IPS DF 6.9 (cell line): ENCODE measurements at regions not wholly inside any gene's neighbourhood (a gene's known extent, or its start where the extent isn't known, plus 50 kb on each side); places are given as distances from the start of the nearest gene placed in this dataset.

Source experiments
- DNase-seq: peaks from one replicate; pipeline ENCODE4 v3.0.0-alpha.2; 2013; ENCODE audit warnings: low read depth, low spot score
- H3K27ac ChIP-seq: one replicate; pipeline ENCODE4 v1.5.1; 2013; ENCODE audit warnings: low read length, control low read depth
- H3K27me3 ChIP-seq: 2 replicates; pipeline ENCODE4 v1.6.1; 2013; ENCODE audit warnings: mild to moderate bottlenecking, low read length; ENCODE audit not compliant: control insufficient read depth, insufficient read depth
- H3K36me3 ChIP-seq: 2 replicates; pipeline ENCODE4 v1.6.1; 2013; ENCODE audit warnings: low read length; ENCODE audit not compliant: control insufficient read depth, insufficient read depth
- H3K4me1 ChIP-seq: 2 replicates; pipeline ENCODE4 v1.6.1; 2013; ENCODE audit warnings: low read length; ENCODE audit not compliant: control insufficient read depth, insufficient read depth
- H3K4me3 ChIP-seq: 2 replicates; pipeline ENCODE4 v1.5.1; 2013; ENCODE audit warnings: mild to moderate bottlenecking, low read length
- H3K9me3 ChIP-seq: 2 replicates; pipeline ENCODE4 v1.6.1; 2013; ENCODE audit warnings: low read length, inconsistent platforms; ENCODE audit not compliant: control insufficient read depth, insufficient read depth
- WGBS: extraction: QIAGEN DNeasy Blood & Tissue Kit; methylation state at CpG from one replicate; pipeline ENCODE4 v1.1.7; 2013; ENCODE audit warnings: mixed read lengths, missing lambda C conversion rate; ENCODE audit not compliant: insufficient read length, insufficient coverage; 5-methylcytosine and 5-hydroxymethylcytosine counted together

GRCh38 chr11:79678780-79679452, 238.1 kb upstream of the TENM4 start:
- no peak overlapping the region for H3K4me3 ChIP-seq
- no peaks in the 10 kb centered on the region for H3K27me3 ChIP-seq
- H3K27ac ChIP-seq, result no peak overlapping the region
- WGBS, result no CpG with 5 or more reads among the region's 5 CpGs
- peaks cover 2% of the 10 kb centered on the region; the same call in 1 of the 2 replicates for H3K4me1 ChIP-seq
- no peaks in the 10 kb centered on the region for H3K9me3 ChIP-seq
- no peaks in the 10 kb centered on the region for H3K36me3 ChIP-seq
- no peak for DNase-seq

GRCh38 chr11:79676396-79676795, 235.6 kb upstream of the TENM4 start:
- Histone ChIP-seq H3K4me3 (no peak overlapping the region), H3K27ac (no peak overlapping the region), H3K27me3 (no peaks in the 10 kb centered on the region), H3K4me1 (peaks cover 2% of the 10 kb centered on the region; the same call in 1 of the 2 replicates), H3K36me3 (no peaks in the 10 kb centered on the region), H3K9me3 (no peaks in the 10 kb centered on the region)
- no peak for DNase-seq
- WGBS, result no CpG with 5 or more reads among the region's 2 CpGs

- Histone ChIP-seq H3K27me3 (no peaks in the 10 kb centered on the region), H3K9me3 (no peaks in the 10 kb centered on the region), H3K4me3 (no peak overlapping the region), H3K27ac (no peak overlapping the region), H3K4me1 (peaks cover 2% of the 10 kb centered on the region; the same call in 1 of the 2 replicates), H3K36me3 (no peaks in the 10 kb centered on the region)
- DNase-seq, result no peak
- WGBS, result no CpG with 5 or more reads among the region's 2 CpGs
These were observed 234.3 kb upstream of the TENM4 start for GRCh38 chr11:79675081-79675480.

GRCh38 chr11:79672786-79673185, 232.0 kb upstream of the TENM4 start:
- Histone ChIP-seq H3K27me3 (no peaks in the 10 kb centered on the region), H3K27ac (no peak overlapping the region), H3K4me1 (no peaks in the 10 kb centered on the region), H3K4me3 (no peak overlapping the region), H3K36me3 (no peaks in the 10 kb centered on the region), H3K9me3 (no peaks in the 10 kb centered on the region)
- no peak for DNase-seq
- WGBS, result no CpG with 5 or more reads among the region's 1 CpG

- no peaks in the 10 kb centered on the region for H3K9me3 ChIP-seq
- no peaks in the 10 kb centered on the region for H3K36me3 ChIP-seq
- no peak overlapping the region for H3K4me3 ChIP-seq
- no peak overlapping the region for H3K27ac ChIP-seq
- no peaks in the 10 kb centered on the region for H3K4me1 ChIP-seq
- no peaks in the 10 kb centered on the region for H3K27me3 ChIP-seq
- WGBS, result no CpG with 5 or more reads among the region's 3 CpGs
- no peak for DNase-seq
These were observed 230.6 kb upstream of the TENM4 start for GRCh38 chr11:79671401-79671800.

GRCh38 chr11:79670882-79671281, 230.1 kb upstream of the TENM4 start:
- Histone ChIP-seq H3K9me3 (no peaks in the 10 kb centered on the region), H3K4me3 (no peak overlapping the region), H3K27me3 (no peaks in the 10 kb centered on the region), H3K4me1 (no peaks in the 10 kb centered on the region), H3K27ac (no peak overlapping the region), H3K36me3 (no peaks in the 10 kb centered on the region)
- DNase-seq, result no peak
- no CpG with 5 or more reads among the region's 3 CpGs for WGBS

GRCh38 chr11:79668575-79668974, 227.7 kb upstream of the TENM4 start:
- H3K27ac ChIP-seq, result no peak overlapping the region
- no peaks in the 10 kb centered on the region for H3K4me1 ChIP-seq
- H3K36me3 ChIP-seq, result no peaks in the 10 kb centered on the region
- H3K27me3 ChIP-seq, result no peaks in the 10 kb centered on the region
- no peak for DNase-seq
- no peaks in the 10 kb centered on the region for H3K9me3 ChIP-seq
- WGBS, result no CpG with 5 or more reads among the region's 4 CpGs
- H3K4me3 ChIP-seq, result no peak overlapping the region

GRCh38 chr11:79667380-79667779, 226.6 kb upstream of the TENM4 start:
- H3K27ac ChIP-seq, result no peak overlapping the region
- WGBS, result no CpG with 5 or more reads among the region's 4 CpGs
- no peaks in the 10 kb centered on the region for H3K36me3 ChIP-seq
- no peaks in the 10 kb centered on the region for H3K9me3 ChIP-seq
- DNase-seq, result no peak
- no peaks in the 10 kb centered on the region for H3K27me3 ChIP-seq
- H3K4me1 ChIP-seq, result no peaks in the 10 kb centered on the region
- H3K4me3 ChIP-seq, result no peak overlapping the region

GRCh38 chr11:79663017-79663416, 222.2 kb upstream of the TENM4 start:
- Histone ChIP-seq H3K27ac (no peak overlapping the region), H3K4me3 (no peak overlapping the region), H3K9me3 (no peaks in the 10 kb centered on the region), H3K27me3 (no peaks in the 10 kb centered on the region), H3K4me1 (no peaks in the 10 kb centered on the region), H3K36me3 (no peaks in the 10 kb centered on the region)
- no peak for DNase-seq
- no CpG with 5 or more reads among the region's 2 CpGs for WGBS

GRCh38 chr11:79661373-79661772, 220.5 kb upstream of the TENM4 start:
- no peaks in the 10 kb centered on the region for H3K4me1 ChIP-seq
- H3K27me3 ChIP-seq, result no peaks in the 10 kb centered on the region
- H3K9me3 ChIP-seq, result no peaks in the 10 kb centered on the region
- H3K36me3 ChIP-seq, result no peaks in the 10 kb centered on the region
- H3K4me3 ChIP-seq, result no peak overlapping the region
- H3K27ac ChIP-seq, result no peak overlapping the region
- no peak for DNase-seq
- no CpG with 5 or more reads among the region's 2 CpGs for WGBS
